Adipocyte (in vitro differentiated cells): ENCODE measurements at regions not wholly inside any gene's neighbourhood (a gene's known extent, or its start where the extent isn't known, plus 50 kb on each side); places are given as distances from the start of the nearest gene placed in this dataset.
A peak's percentile ranks its signal among the peaks of the same experiment; 100 is the strongest.

Experiments used
- DNase-seq: peaks from one replicate; pipeline ENCODE4 v3.0.0-alpha.2; 2015; ENCODE audit warnings: low read depth
- H3K27me3 ChIP-seq: replicated peaks from 2 replicates; pipeline ENCODE4 v1.7.0; 2013; ENCODE audit warnings: mild to moderate bottlenecking, low read length, moderate library complexity; ENCODE audit not compliant: control insufficient read depth, insufficient read depth
- H3K36me3 ChIP-seq: 2 replicates; pipeline ENCODE4 v1.7.0; 2013; ENCODE audit warnings: low read length, mild to moderate bottlenecking, moderate library complexity; ENCODE audit not compliant: control insufficient read depth, insufficient read depth, severe bottlenecking
- H3K4me1 ChIP-seq: 2 replicates; pipeline ENCODE4 v1.7.0; 2013; ENCODE audit warnings: mild to moderate bottlenecking, low read length, moderate library complexity; ENCODE audit not compliant: control insufficient read depth, insufficient read depth
- H3K4me3 ChIP-seq: 2 replicates; pipeline ENCODE4 v1.7.0; 2013; ENCODE audit warnings: mild to moderate bottlenecking, low read length, moderate library complexity
- H3K9ac ChIP-seq: 2 replicates; pipeline ENCODE4 v1.7.0; 2013; ENCODE audit warnings: mild to moderate bottlenecking, low read length, moderate library complexity
- H3K9me3 ChIP-seq: 2 replicates; pipeline ENCODE4 v1.7.0; 2013; ENCODE audit warnings: mild to moderate bottlenecking, low read length, moderate library complexity; ENCODE audit not compliant: control insufficient read depth

DNA sequence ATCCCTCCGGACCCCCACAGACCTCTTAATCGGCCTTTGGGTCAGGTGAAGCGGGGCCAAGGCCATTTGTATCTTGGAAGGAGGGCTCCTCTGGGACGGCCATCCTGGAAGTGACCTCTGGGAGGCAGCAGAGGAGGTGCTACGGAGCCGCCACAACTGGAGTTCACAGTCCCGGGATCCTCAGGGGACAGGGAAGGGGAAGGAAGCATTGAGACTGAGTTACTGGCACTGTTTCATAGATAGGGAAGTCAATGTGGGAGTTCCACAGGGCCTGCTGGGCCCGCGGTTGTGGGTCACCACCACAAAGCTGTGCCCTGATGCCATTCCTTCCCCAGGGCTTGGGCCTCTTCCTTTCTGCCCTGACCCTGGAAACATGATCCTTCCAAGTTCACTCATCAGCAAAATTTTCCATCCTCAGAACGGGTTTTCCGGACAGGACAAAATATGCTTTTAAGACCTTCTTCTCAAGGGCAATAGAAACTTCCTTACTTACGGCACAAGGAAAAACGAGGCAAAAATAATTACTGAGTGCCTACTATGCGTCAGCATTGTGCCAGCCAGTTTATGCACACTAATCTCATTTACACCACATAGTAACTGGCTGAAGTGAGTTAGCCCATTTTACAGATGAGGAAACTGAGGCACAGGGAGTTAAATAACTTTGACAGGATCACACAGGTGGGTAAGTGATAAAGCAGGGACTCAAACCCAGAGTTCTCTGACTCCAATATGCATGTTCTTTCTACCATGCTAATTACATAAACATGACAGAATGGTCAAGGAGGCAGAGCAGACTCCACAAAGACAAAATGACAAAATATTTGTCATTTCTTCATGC lies 143.8 kb downstream of the UNC5CL start:
- Histone ChIP-seq H3K4me3 (no peak overlapping the region), H3K27me3 (peaks cover 34% of the 10 kb centered on the region), H3K4me1 (no peaks in the 10 kb centered on the region), H3K9me3 (no peaks in the 10 kb centered on the region), H3K36me3 (no peaks in the 10 kb centered on the region), H3K9ac (no peak overlapping the region)
- peak; percentile 64 for DNase-seq

DNA sequence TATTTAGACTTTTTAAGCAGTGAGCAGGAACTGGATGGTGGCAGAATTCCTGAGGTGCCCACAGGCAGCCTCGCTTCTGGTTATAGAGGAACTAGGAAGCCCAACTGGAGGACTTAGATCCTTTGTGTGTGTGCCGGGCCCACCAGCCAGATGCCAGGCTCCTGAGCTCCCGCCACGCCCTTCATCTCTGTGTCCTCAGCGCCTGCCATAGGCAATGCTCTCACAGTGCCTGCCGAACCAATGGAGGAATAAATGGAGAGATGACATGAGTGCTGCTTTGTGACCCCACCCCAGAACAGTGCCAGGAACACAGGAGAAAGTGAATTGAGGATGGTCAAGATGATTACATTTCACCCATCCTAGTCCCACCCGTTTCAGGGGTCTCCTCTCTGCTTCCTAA lies 146.0 kb downstream of the UNC5CL start:
- H3K9ac ChIP-seq: no peak overlapping the region
- H3K4me3 ChIP-seq: no peak overlapping the region
- no peaks in the 10 kb centered on the region for H3K9me3 ChIP-seq
- H3K36me3 ChIP-seq: no peaks in the 10 kb centered on the region
- DNase-seq: no peak
- no peaks in the 10 kb centered on the region for H3K4me1 ChIP-seq
- peaks cover 35% of the 10 kb centered on the region for H3K27me3 ChIP-seq

DNA sequence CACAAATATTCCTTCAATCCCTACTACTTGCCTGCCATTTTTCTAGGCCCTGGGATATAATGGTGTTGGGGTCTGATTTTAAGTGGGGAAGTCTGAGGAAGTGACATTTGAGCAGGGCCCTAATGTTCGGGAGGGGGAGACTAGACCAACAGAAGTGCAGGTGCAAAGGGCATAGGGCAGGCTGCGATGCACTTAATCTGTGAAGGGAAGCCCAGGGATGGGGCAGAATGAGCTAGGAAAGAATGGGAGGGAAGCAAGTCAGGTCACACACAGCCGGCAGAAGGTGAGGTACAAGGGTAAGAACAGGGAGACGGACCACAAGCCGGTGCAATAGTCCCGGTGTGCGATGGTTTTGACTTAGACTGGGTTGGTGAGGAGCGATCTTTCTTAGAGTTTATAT lies 146.8 kb downstream of the UNC5CL start:
- DNase-seq: no peak
- Histone ChIP-seq H3K27me3 (peaks cover 35% of the 10 kb centered on the region), H3K4me1 (no peaks in the 10 kb centered on the region), H3K36me3 (no peaks in the 10 kb centered on the region), H3K4me3 (no peak overlapping the region), H3K9me3 (no peaks in the 10 kb centered on the region), H3K9ac (no peak overlapping the region)

DNA sequence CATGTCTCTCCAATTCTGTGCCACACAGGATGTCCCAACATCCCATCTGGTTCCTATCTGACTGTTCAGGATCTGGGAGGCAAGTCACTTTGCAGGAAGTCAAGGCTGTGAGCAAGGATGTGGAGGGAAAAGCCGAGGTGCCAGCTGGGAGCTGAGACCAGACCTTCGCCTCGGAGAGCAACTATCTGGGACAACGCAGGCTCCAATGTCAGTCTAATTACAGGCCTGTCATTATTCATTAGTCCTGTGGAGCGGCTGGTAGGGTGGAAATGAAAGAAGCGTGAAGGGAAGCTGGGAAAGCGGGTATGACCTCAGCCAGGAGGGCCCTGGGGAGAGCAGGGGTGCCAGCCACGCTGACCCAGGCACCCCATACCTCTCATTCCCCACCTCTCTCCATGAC lies 147.3 kb downstream of the UNC5CL start:
- no peak for DNase-seq
- no peaks in the 10 kb centered on the region for H3K36me3 ChIP-seq
- H3K9me3 ChIP-seq: no peaks in the 10 kb centered on the region
- no peak overlapping the region for H3K4me3 ChIP-seq
- H3K9ac ChIP-seq: no peak overlapping the region
- peaks cover 35% of the 10 kb centered on the region for H3K27me3 ChIP-seq
- H3K4me1 ChIP-seq: no peaks in the 10 kb centered on the region

DNA sequence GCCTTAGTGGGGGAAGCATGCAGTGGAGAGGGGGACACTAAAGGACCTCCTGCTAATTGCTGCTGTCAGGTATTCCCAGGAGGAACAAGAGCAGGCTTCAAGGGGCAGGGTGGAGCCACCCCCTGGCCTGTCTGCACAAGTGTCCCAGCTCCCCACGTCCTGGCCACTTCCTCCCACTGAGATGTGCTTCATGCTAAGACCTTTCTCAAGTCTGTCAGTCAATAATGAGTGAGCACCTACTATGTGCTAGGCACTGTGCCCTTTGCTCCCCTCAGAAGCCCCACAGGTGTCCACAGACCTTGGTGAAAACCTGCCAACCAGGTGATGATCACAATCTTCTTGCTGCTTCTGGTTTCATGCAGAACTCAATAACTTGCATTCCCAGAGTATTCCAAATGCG lies 147.9 kb downstream of the UNC5CL start:
- Histone ChIP-seq H3K27me3 (peaks cover 37% of the 10 kb centered on the region), H3K9ac (no peak overlapping the region), H3K36me3 (no peaks in the 10 kb centered on the region), H3K4me1 (no peaks in the 10 kb centered on the region), H3K9me3 (no peaks in the 10 kb centered on the region), H3K4me3 (no peak overlapping the region)
- no peak for DNase-seq

DNA sequence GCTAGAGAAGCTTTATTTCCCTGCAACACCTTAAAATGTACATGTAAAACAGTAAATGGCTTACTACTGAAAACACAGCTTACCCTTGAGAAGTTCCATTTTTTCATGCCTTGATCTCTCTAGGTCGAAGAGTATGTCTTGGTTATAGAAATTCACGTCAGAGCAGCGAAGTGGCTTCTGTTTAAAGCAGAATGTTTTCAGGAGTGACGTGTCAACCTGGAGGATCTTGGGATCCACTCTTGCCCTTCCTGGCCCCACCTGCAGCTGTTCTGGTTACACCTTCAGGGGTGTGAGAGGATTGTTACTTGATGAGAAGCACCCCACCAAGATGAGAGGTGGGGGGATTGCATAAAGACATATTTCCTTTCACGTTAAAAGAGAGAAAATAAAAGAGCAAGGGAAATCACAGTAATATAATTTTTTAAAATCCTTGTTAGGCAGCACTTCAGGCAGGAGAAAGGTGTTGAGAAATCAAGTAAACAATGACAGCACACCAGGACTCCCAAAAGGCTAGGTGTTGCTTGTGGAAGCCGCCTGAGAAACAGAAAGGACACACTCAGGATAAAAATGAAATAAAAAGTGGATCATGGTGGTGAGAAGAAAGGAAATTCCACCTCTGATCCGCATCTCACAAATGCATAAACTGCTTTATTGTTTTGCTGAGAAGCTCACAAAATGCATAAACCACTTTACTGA lies 149.7 kb downstream of the UNC5CL start:
- H3K9ac ChIP-seq: no peak overlapping the region
- no peak for DNase-seq
- H3K27me3 ChIP-seq: peaks cover 45% of the 10 kb centered on the region
- H3K4me3 ChIP-seq: no peak overlapping the region
- H3K4me1 ChIP-seq: no peaks in the 10 kb centered on the region
- no peaks in the 10 kb centered on the region for H3K9me3 ChIP-seq
- no peaks in the 10 kb centered on the region for H3K36me3 ChIP-seq

DNA sequence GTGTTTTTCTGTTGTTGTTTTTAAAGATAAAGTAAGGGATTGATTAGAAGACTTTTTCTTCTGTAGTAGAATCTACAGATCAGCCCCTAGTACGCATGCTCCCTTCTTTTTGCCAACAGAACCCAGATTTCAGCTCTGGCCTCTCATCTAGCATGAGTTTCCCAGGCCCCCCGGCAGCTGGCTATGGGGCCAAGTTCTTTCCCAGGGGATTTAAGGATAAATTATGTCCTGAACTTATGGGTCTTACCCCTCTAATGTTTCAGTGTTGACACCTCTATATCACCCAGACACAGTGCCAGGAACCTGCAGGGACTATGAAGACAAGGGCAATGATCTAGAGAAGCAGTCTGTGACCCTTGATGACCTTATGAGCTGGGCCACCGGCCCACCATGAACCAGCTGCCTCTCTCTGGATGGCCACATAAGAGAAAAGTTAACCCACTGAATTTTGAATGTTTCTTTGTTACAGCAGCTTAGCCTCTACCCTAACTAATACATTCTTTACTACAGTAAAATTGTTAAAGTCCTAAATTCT lies 150.5 kb downstream of the UNC5CL start:
- no peaks in the 10 kb centered on the region for H3K9me3 ChIP-seq
- DNase-seq: no peak
- no peak overlapping the region for H3K9ac ChIP-seq
- H3K4me3 ChIP-seq: no peak overlapping the region
- H3K4me1 ChIP-seq: no peaks in the 10 kb centered on the region
- peaks cover 43% of the 10 kb centered on the region for H3K27me3 ChIP-seq
- H3K36me3 ChIP-seq: no peaks in the 10 kb centered on the region

DNA sequence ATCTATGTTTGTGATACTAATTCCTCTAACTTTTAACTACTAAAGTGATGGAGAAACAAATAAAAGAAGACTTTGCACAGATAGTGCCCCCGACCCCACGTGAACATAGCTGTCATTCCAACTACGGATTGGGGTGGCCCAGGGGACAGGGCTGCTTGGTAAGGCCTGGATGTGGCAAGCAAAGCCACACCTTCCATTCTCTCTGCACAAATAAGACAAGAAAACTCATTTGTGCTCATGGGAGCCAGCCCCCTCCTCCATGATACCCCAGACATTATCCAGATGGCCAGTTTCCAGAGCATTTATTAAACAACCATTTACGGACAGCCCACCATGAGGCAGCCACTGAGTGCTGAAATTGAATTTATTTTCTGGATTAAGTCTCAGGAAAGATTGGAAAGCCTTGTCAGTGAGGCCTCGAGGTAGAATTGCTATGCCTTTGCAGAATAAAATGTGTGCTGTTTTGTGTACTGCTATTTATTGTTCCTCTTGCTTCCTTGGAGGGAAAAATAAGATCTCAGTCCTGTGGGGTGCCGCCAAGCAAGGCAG lies 151.2 kb downstream of the UNC5CL start:
- peaks cover 37% of the 10 kb centered on the region for H3K27me3 ChIP-seq
- H3K4me1 ChIP-seq: no peaks in the 10 kb centered on the region
- H3K9me3 ChIP-seq: no peaks in the 10 kb centered on the region
- no peak overlapping the region for H3K4me3 ChIP-seq
- no peak for DNase-seq
- H3K9ac ChIP-seq: no peak overlapping the region
- H3K36me3 ChIP-seq: no peaks in the 10 kb centered on the region

DNA sequence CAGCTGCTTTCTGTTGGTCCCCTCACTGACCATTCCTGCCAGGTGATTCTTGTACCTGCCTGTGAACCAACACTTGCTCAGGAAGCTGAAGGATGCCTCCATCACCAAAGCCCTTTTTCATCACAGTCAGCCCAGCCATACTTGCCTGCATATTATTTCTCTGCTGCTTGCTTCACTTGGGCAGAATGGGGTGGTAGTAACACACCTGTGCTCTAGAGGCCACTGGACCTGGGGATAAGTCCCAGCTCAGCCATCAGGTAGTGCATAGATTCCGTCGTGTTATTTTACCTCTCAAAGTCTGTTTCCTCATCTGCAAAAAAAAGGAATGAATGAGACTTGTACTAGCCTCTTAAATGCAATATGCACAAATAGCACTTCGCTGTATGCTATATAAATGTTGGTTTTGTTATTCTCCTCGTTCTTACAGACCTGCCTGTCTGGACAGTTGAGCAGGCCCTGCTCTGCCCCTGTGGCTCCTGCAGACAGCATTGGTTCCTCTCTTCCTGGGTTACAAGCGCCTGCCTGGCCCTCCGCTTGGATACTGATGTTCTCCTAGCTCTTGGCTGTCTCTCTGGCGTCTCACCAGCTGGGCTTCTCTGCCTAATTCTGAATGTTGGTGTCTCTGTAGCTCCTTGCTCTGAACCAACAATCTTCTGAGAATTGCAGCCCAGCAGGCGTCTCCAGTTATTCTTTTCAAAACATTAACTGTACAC lies 151.8 kb downstream of the UNC5CL start:
- H3K4me3 ChIP-seq: no peak overlapping the region
- no peaks in the 10 kb centered on the region for H3K9me3 ChIP-seq
- H3K4me1 ChIP-seq: no peaks in the 10 kb centered on the region
- H3K9ac ChIP-seq: no peak overlapping the region
- peaks cover 42% of the 10 kb centered on the region for H3K27me3 ChIP-seq
- no peaks in the 10 kb centered on the region for H3K36me3 ChIP-seq
- no peak for DNase-seq

DNA sequence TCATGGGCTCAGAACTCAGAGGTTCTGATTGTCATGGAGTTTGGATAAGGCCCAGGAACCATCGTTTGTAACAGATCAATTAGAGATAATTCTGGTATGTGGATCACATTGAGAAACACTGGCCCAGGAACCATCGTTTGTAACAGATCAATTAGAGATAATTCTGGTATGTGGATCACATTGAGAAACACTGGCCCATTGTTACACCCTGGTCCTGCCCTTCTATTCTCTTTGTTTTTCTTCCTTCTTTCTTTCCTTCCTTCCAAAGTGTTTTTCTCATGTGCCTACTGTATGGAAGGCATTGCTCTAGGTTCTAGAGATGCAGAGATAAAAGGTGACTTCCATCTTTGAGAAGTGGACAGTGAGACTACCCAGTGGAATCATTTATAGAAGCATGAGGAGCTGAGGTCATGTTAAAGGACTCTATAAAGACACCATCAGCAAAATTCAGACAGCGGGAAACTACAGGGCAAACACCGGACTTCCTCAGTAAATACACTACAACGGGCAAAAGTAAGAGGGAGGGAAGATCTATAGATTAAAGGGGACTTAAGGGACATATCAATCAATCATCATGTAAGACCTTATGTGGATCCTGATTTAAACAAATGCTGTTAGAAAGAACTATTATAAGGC lies 153.8 kb downstream of the UNC5CL start:
- Histone ChIP-seq H3K36me3 (no peaks in the 10 kb centered on the region), H3K9ac (no peak overlapping the region), H3K4me1 (no peaks in the 10 kb centered on the region), H3K4me3 (no peak overlapping the region), H3K9me3 (no peaks in the 10 kb centered on the region), H3K27me3 (peaks cover 35% of the 10 kb centered on the region)
- DNase-seq: no peak
